Esophagus muscularis mucosa (tissue), 4 donors: ENCODE measurements at regions not wholly inside any gene's neighbourhood (a gene's known extent, or its start where the extent isn't known, plus 50 kb on each side); places are given as distances from the start of the nearest gene placed in this dataset.
"Not testable (repeated sequence)": the region's sequence is repeated elsewhere in the genome, so short reads cannot be mapped to it uniquely, and the experiment has no call there.

ENCODE experiments used
- DNase-seq: peaks from one replicate; pipeline ENCODE4 v3.0.0-alpha.2; 2017; ENCODE audit errors: extremely low spot score
- H3K27ac ChIP-seq, 4 donors: fragments of 200-600 bp; sonication (generic); replicated peaks in 1 of 4; 1 replicate in 3 of 4; 2 replicates in 1 of 4; pipeline ENCODE4 v1.5.1; 2016 to 2019; ENCODE audit warnings: mild to moderate bottlenecking in 1 of 4
- H3K27me3 ChIP-seq, 4 donors: fragments of 200-600 bp; sonication (generic); one replicate each; pipeline versions ENCODE4 v1.5.1 to v1.6.0; 2016 to 2019
- H3K36me3 ChIP-seq, 4 donors: fragments of 200-600 bp; sonication (generic); one replicate each; pipeline ENCODE4 v1.5.1; 2016 to 2019
- H3K4me1 ChIP-seq, 4 donors: fragments of 200-600 bp; sonication (generic); one replicate each; pipeline ENCODE4 v1.5.1; 2016 to 2019
- H3K4me3 ChIP-seq, 4 donors: fragments of 200-600 bp; sonication (generic); 1 replicate in 2 of 4; 2 replicates in 2 of 4; pipeline ENCODE4 v1.5.1; 2016 to 2019; ENCODE audit warnings: mild to moderate bottlenecking in 4 of 4, moderate library complexity in 1 of 4
- H3K9me3 ChIP-seq, 4 donors: fragments of 200-600 bp; sonication (generic); 1 replicate in 3 of 4; 2 replicates in 1 of 4; pipeline ENCODE4 v1.5.1; 2016 to 2019
- EP300 ChIP-seq: sonication (generic); formaldehyde crosslinking; IDR thresholded peaks from one replicate; pipeline ENCODE4 v1.6.1; 2017; ENCODE audit warnings: antibody characterized with exemption
- POLR2A ChIP-seq: fragments of 450-650 bp; IDR thresholded peaks from one replicate; pipeline ENCODE4 v1.6.1; 2017; ENCODE audit warnings: antibody characterized with exemption, moderate library complexity, mild to moderate bottlenecking, low read depth
- POLR2AphosphoS5 ChIP-seq, 2 donors: sonication (generic); formaldehyde crosslinking; IDR thresholded peaks; one replicate each; pipeline ENCODE4 v1.6.1; 2017; ENCODE audit warnings: antibody characterized with exemption in 2 of 2
- WGBS: methylation state at CpG from one replicate; pipeline ENCODE4 v1.1.5; 2018; 5-methylcytosine and 5-hydroxymethylcytosine counted together
- intact Hi-C: fragments of 100-400 bp; cut with DNase I; formaldehyde crosslinking; loops from one replicate; pipeline ENCODE4 v1.15.1; 2023
- TF ChIP-seq, protein P1 (sequence below), 3 experiments: fragments of 200-600 bp in 2 of 3; fragments of 450-650 bp in 1 of 3; sonication (generic) in 2 of 3; IDR thresholded peaks; one replicate each; pipeline ENCODE4 v1.5.1; 2017 to 2019; ENCODE audit warnings: antibody characterized with exemption in 3 of 3, mild to moderate bottlenecking in 2 of 3, moderate library complexity in 1 of 3

DNA sequence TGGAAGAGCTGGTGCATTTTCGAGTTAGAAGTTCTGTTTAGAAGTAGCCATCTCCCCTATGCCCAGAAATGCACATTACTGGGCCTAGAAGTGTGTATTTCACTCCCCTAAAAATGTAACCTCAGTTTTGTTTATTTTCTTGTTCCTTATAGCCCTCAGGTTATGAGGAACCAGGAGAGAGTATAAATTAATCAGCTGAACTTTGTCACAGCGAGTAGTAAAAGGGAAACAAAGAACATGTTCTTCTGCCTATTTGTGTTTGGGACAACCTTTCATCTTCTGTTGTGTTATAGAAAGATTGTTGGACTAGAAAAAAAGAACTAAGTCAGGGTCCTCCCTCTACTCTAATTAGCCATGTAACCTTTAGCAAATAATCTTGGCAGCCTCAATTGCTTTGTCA lies 160.5 kb upstream of the PDE4B start:
- Histone ChIP-seq H3K27ac (no peak overlapping the region), H3K9me3 (no peaks in the 10 kb centered on the region)

DNA sequence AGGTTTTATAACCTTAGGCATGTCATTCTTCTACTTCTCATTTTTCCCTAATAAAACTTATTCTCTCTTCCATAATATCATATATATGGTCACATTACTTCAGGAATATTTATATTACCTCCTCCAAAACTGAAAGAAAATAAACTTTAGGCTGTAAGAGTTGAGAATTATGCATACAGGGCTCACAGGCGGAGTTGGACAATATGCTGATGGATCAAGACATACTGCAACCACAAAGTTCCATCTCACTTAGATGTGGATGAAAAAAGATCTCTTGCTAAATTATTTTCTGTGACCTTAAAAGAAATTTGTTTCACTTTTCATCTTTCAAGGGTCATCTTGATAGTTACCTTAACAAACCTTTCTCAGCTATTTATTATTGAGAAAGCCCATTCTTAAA lies 152.6 kb upstream of the PDE4B start:
- Histone ChIP-seq H3K9me3 (no peaks in the 10 kb centered on the region), H3K36me3 (no peaks in the 10 kb centered on the region), H3K4me1 (no peaks in the 10 kb centered on the region), H3K27me3 (no peaks in the 10 kb centered on the region), H3K4me3 (no peak overlapping the region), H3K27ac (no peak overlapping the region)
- intact Hi-C loops, result no loop called here
- TF ChIP-seq POLR2A (no peak), EP300 (no peak), POLR2AphosphoS5 (IDR thresholded peaks at IDR 0.05) (no peak)
- TF ChIP-seq, protein P1, sequence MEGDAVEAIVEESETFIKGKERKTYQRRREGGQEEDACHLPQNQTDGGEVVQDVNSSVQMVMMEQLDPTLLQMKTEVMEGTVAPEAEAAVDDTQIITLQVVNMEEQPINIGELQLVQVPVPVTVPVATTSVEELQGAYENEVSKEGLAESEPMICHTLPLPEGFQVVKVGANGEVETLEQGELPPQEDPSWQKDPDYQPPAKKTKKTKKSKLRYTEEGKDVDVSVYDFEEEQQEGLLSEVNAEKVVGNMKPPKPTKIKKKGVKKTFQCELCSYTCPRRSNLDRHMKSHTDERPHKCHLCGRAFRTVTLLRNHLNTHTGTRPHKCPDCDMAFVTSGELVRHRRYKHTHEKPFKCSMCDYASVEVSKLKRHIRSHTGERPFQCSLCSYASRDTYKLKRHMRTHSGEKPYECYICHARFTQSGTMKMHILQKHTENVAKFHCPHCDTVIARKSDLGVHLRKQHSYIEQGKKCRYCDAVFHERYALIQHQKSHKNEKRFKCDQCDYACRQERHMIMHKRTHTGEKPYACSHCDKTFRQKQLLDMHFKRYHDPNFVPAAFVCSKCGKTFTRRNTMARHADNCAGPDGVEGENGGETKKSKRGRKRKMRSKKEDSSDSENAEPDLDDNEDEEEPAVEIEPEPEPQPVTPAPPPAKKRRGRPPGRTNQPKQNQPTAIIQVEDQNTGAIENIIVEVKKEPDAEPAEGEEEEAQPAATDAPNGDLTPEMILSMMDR (IDR thresholded peaks at IDR 0.05), result no peak
- 62% methylated on average over 1 of the region's 1 CpG for WGBS
- no peak for DNase-seq

More for the DNA sequence above, 160.5 kb upstream of the PDE4B start:
- Histone ChIP-seq H3K36me3 (no peaks in the 10 kb centered on the region), H3K4me1 (no peaks in the 10 kb centered on the region), H3K27me3 (no peaks in the 10 kb centered on the region), H3K4me3 (no peak overlapping the region)
- intact Hi-C loops, result no loop called here
- TF ChIP-seq POLR2A, result no peak
- TF ChIP-seq, protein P1 (IDR thresholded peaks at IDR 0.05), result no peak
- DNase-seq, result no peak
- 79% methylated on average over 2 of the region's 2 CpGs for WGBS

DNA sequence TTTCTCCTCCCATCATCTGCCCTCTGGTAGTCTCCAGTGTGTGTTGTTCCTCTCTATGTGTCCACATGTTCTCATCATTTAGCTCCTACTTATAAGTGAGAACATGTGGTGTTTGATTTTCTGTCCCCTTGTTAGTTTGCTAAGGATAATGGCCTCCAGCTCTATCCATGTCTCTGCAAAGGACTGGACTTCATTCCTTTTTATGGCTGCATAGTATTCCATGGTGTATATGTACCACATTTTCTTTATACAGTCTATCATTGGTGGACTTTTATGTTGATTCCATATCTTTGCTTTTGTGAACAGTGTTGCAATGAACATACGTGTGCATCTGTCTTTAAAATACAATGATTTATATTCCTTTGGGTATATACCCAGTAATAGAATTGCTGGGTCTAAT lies 143.5 kb upstream of the PDE4B start:
- DNase-seq, H3K4me3 ChIP-seq, H3K27ac ChIP-seq, H3K36me3 ChIP-seq, H3K27me3 ChIP-seq, H3K9me3 ChIP-seq, intact Hi-C loops, H3K4me1 ChIP-seq: not testable (repeated sequence)
- 91% methylated on average over 1 of the region's 1 CpG for WGBS

DNA sequence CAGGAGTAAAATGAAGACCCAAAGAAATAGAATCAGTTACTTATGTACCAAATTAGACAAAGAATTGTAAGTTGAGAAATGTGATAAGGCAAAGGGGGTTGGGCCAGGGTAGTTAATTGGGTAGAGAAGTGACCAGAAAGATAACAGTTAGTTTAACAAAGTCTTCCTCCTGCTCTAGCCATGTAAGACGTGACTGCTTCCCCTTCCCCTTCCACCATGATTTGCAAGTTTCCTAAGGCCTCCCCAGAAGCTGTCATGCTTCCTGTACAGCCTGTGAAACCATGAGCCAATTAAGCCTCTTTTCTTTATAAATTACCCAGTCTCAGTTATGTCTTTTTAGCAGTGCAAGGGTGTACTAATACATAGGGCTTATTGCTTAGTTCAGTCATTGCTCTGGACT lies 142.0 kb upstream of the PDE4B start:
- H3K9me3 ChIP-seq, result no peaks in the 10 kb centered on the region
- WGBS, result 64% methylated on average over 1 of the region's 1 CpG
- H3K27me3 ChIP-seq, result no peaks in the 10 kb centered on the region
- no peak overlapping the region for H3K27ac ChIP-seq
- no peak for DNase-seq
- H3K4me3 ChIP-seq, result no peak overlapping the region
- no peaks in the 10 kb centered on the region for H3K4me1 ChIP-seq
- intact Hi-C loops, result no loop called here
- no peaks in the 10 kb centered on the region for H3K36me3 ChIP-seq
- TF ChIP-seq POLR2A, result no peak
- TF ChIP-seq, protein P1 (IDR thresholded peaks at IDR 0.05), result no peak
- no peak for TF ChIP-seq EP300
- no peak for TF ChIP-seq POLR2AphosphoS5 (IDR thresholded peaks at IDR 0.05)

DNA sequence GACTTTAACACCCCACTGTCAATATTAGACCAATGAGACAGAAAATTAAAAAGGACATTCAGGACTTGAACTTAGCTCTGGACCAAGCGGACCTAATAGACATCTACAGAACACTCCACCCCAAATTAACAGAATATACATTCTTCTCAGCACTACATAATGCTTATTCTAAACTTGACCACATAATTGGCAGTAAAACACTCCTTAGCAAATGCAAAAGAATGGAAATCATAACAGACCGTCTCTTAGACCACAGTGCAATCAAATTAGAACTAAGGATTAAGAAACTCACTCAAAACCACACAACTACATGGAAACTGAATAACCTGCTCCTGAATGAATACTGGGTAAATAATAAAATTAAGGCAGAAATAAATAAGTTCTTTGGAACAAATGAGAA lies 138.2 kb upstream of the PDE4B start:
- H3K27ac ChIP-seq, H3K9me3 ChIP-seq, H3K27me3 ChIP-seq, H3K4me3 ChIP-seq, H3K4me1 ChIP-seq, H3K36me3 ChIP-seq, DNase-seq, intact Hi-C loops: not testable (repeated sequence)
- 75% methylated on average over 2 of the region's 2 CpGs for WGBS

DNA sequence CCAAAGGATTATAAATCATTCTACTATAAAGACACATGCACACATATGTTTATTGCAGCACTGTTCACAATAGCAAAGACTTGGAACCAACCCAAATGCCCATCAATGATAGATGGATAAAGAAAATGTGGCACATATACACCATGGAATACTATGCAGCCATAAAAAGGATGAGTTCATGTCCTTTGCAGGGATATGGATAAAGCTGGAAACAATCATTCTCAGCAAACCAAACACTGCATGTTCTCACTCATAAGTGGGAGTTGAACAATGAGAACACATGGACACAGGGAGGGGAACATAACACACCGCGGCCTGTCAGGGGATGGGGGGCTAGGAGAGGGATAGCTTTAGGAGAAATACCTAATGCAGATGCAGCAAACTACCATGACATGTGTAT lies 135.1 kb upstream of the PDE4B start:
- H3K27ac ChIP-seq, DNase-seq, H3K36me3 ChIP-seq: not testable (repeated sequence)

DNA sequence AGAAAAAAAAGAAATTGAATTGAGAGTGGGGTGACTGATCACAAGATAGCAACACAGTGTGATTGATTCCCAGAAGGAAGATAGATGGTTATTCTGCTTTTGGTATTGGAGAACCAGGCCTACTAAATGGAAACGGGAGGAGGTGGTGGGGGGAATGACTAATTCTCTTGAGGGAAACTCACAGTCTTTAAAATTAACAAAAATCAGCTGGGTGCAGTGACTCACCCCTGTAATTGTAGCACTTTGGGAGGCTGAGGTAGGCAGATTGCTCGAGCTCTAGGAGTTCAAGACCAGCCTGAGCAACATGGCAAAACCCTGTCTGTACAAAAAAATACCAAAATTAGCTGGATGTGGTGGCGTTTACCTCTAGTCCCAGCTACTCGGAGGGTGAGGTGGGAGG lies 134.6 kb upstream of the PDE4B start:
- WGBS, result 56% methylated on average over 4 of the region's 4 CpGs
- TF ChIP-seq, protein P1 (IDR thresholded peaks at IDR 0.05), result no peak
- TF ChIP-seq EP300, result no peak
- TF ChIP-seq POLR2A, result no peak
- no peak for TF ChIP-seq POLR2AphosphoS5 (IDR thresholded peaks at IDR 0.05)
- intact Hi-C loops, result no loop called here
- Histone ChIP-seq H3K36me3 (no peaks in the 10 kb centered on the region), H3K27ac (no peak overlapping the region), H3K4me1 (no peaks in the 10 kb centered on the region), H3K4me3 (no peak overlapping the region), H3K9me3 (peaks cover 0 to 7% (median 0%) of the 10 kb centered on the region in 4 donors), H3K27me3 (no peaks in the 10 kb centered on the region)
- no peak for DNase-seq

More for the DNA sequence above, 135.1 kb upstream of the PDE4B start:
- H3K4me3 ChIP-seq, H3K27me3 ChIP-seq, H3K4me1 ChIP-seq, intact Hi-C loops, H3K9me3 ChIP-seq: not testable (repeated sequence)
- WGBS, result 100% methylated on average over 2 of the region's 2 CpGs
